Mesothelial cell of epicardium (in vitro differentiated cells): ENCODE measurements at regions not wholly inside any gene's neighbourhood (a gene's known extent, or its start where the extent isn't known, plus 50 kb on each side); places are given as distances from the start of the nearest gene placed in this dataset.

Source experiments
- DNase-seq, 2 experiments: peaks; one replicate each; pipeline ENCODE4 v3.0.0; 2021; ENCODE audit warnings: low spot score in 2 of 2; ENCODE audit not compliant: unreplicated experiment in 2 of 2
- H3K27ac Mint-ChIP-seq: 2 replicates; pipeline ENCODE4 v1.8.0; 2021; ENCODE audit warnings: mixed read lengths
- H3K27me3 Mint-ChIP-seq: 2 replicates; pipeline ENCODE4 v1.8.0; 2021; ENCODE audit warnings: low read depth, mixed read lengths
- H3K36me3 Mint-ChIP-seq: 2 replicates; pipeline ENCODE4 v1.8.0; 2021; ENCODE audit warnings: mixed read lengths
- H3K4me1 Mint-ChIP-seq: 2 replicates; pipeline ENCODE4 v1.8.0; 2021; ENCODE audit warnings: mixed read lengths
- H3K4me3 Mint-ChIP-seq: 2 replicates; pipeline ENCODE4 v1.8.0; 2021; ENCODE audit warnings: mild to moderate bottlenecking, moderate library complexity, mixed read lengths
- H3K9me3 Mint-ChIP-seq: 2 replicates; pipeline ENCODE4 v1.8.0; 2021; ENCODE audit warnings: mixed read lengths
- CTCF ChIP-seq: fragments of 200-600 bp; sonication (generic); IDR thresholded peaks from one replicate; pipeline ENCODE4 v1.5.0; 2021; ENCODE audit warnings: antibody characterized with exemption; ENCODE audit not compliant: unreplicated experiment

GRCh38 chr13:109372666-109373065 lies 413.7 kb downstream of the IRS2 start:
- Mint-ChIP-seq H3K4me1 (no peaks in the 10 kb centered on the region), H3K27ac (no peak overlapping the region), H3K36me3 (no peaks in the 10 kb centered on the region), H3K27me3 (peaks cover 3% of the 10 kb centered on the region), H3K9me3 (no peaks in the 10 kb centered on the region), H3K4me3 (no peak overlapping the region)
- TF ChIP-seq CTCF: no peak
- no peak for DNase-seq

- no peak for TF ChIP-seq CTCF
- no peaks in the 10 kb centered on the region for H3K36me3 Mint-ChIP-seq
- H3K27me3 Mint-ChIP-seq: peaks cover 3% of the 10 kb centered on the region
- H3K9me3 Mint-ChIP-seq: no peaks in the 10 kb centered on the region
- no peak overlapping the region for H3K4me3 Mint-ChIP-seq
- no peak for DNase-seq
- no peak overlapping the region for H3K27ac Mint-ChIP-seq
- H3K4me1 Mint-ChIP-seq: no peaks in the 10 kb centered on the region
Observed at GRCh38 chr13:109371066-109371465, 415.3 kb downstream of the IRS2 start.

- DNase-seq: no peak
- H3K27ac Mint-ChIP-seq: no peak overlapping the region
- H3K36me3 Mint-ChIP-seq: no peaks in the 10 kb centered on the region
- H3K4me3 Mint-ChIP-seq: no peak overlapping the region
- TF ChIP-seq CTCF: no peak
- H3K4me1 Mint-ChIP-seq: no peaks in the 10 kb centered on the region
- no peaks in the 10 kb centered on the region for H3K9me3 Mint-ChIP-seq
- H3K27me3 Mint-ChIP-seq: peaks cover 3% of the 10 kb centered on the region
Observed at GRCh38 chr13:109370496-109370895, 415.9 kb downstream of the IRS2 start.

- Mint-ChIP-seq H3K4me1 (no peaks in the 10 kb centered on the region), H3K27ac (no peak overlapping the region)
Observed at GRCh38 chr13:109369353-109370052, 416.9 kb downstream of the IRS2 start.

GRCh38 chr13:109368230-109368629 lies 418.2 kb downstream of the IRS2 start:
- no peak for DNase-seq
- Mint-ChIP-seq H3K9me3 (peaks cover 7% of the 10 kb centered on the region), H3K4me1 (no peaks in the 10 kb centered on the region), H3K4me3 (no peak overlapping the region), H3K36me3 (no peaks in the 10 kb centered on the region), H3K27ac (no peak overlapping the region), H3K27me3 (peaks cover 3% of the 10 kb centered on the region)
- TF ChIP-seq CTCF: no peak

More at GRCh38 chr13:109369353-109370052, 416.9 kb downstream of the IRS2 start:
- H3K9me3 Mint-ChIP-seq: peaks cover 6% of the 10 kb centered on the region
- DNase-seq: no peak
- H3K36me3 Mint-ChIP-seq: no peaks in the 10 kb centered on the region
- H3K27me3 Mint-ChIP-seq: peaks cover 3% of the 10 kb centered on the region
- TF ChIP-seq CTCF: no peak
- no peak overlapping the region for H3K4me3 Mint-ChIP-seq
